Jurkat, Clone E6-1 (cell line): ENCODE measurements at regions not wholly inside any gene's neighbourhood (a gene's known extent, or its start where the extent isn't known, plus 50 kb on each side); places are given as distances from the start of the nearest gene placed in this dataset.

Source experiments
- DNase-seq: peaks from one replicate; pipeline ENCODE4 v3.0.0-alpha.2; 2011; ENCODE audit warnings: low read depth, low spot score
- H3K4me3 ChIP-seq: 2 replicates; pipeline ENCODE4 v1.5.1; 2011; ENCODE audit warnings: mild to moderate bottlenecking, low read length, control low read depth, moderate library complexity

- no peak overlapping the region for H3K4me3 ChIP-seq
- DNase-seq = no peak
Measured at GRCh38 chr12:108462686-108463085, 52.4 kb upstream of the FICD start.

GRCh38 chr12:108461058-108461660, 53.9 kb upstream of the FICD start:
- no peak for DNase-seq
- no peak overlapping the region for H3K4me3 ChIP-seq

- H3K4me3 ChIP-seq = no peak overlapping the region
- no peak for DNase-seq
Measured at GRCh38 chr12:108459149-108459548, 55.9 kb upstream of the FICD start.

- H3K4me3 ChIP-seq = no peak overlapping the region
- DNase-seq = no peak
Measured at GRCh38 chr12:108457734-108458361, 57.2 kb upstream of the FICD start.

GRCh38 chr12:108457006-108457733, 57.9 kb upstream of the FICD start:
- peak; percentile 52 for DNase-seq
- no peak overlapping the region for H3K4me3 ChIP-seq

- no peak overlapping the region for H3K4me3 ChIP-seq
- no peak for DNase-seq
Measured at GRCh38 chr12:108455706-108456105, 59.4 kb upstream of the FICD start.

- no peak for DNase-seq
- H3K4me3 ChIP-seq = no peak overlapping the region
Measured at GRCh38 chr12:108454539-108455139, 60.4 kb upstream of the FICD start.

- H3K4me3 ChIP-seq = no peak overlapping the region
- no peak for DNase-seq
Measured at GRCh38 chr12:108449478-108449877, 65.6 kb upstream of the FICD start.

GRCh38 chr12:108448246-108448645, 66.8 kb upstream of the FICD start:
- H3K4me3 ChIP-seq = no peak overlapping the region
- DNase-seq = no peak

- no peak overlapping the region for H3K4me3 ChIP-seq
- DNase-seq = no peak
Measured at GRCh38 chr12:108447168-108447832, 67.8 kb upstream of the FICD start.

- DNase-seq = no peak
- H3K4me3 ChIP-seq = no peak overlapping the region
Measured at GRCh38 chr12:108446766-108447165, 68.3 kb upstream of the FICD start.

GRCh38 chr12:108442910-108443309, 72.2 kb upstream of the FICD start:
- DNase-seq = no peak
- no peak overlapping the region for H3K4me3 ChIP-seq

GRCh38 chr12:108442067-108442466, 73.0 kb upstream of the FICD start:
- DNase-seq = no peak
- no peak overlapping the region for H3K4me3 ChIP-seq

- no peak for DNase-seq
- no peak overlapping the region for H3K4me3 ChIP-seq
Measured at GRCh38 chr12:108441549-108441948, 73.5 kb upstream of the FICD start.

- DNase-seq = no peak
- no peak overlapping the region for H3K4me3 ChIP-seq
Measured at GRCh38 chr12:108440736-108441135, 74.3 kb upstream of the FICD start.

GRCh38 chr12:108438667-108439066, 76.4 kb upstream of the FICD start:
- no peak for DNase-seq
- no peak overlapping the region for H3K4me3 ChIP-seq

- DNase-seq = no peak
- no peak overlapping the region for H3K4me3 ChIP-seq
Measured at GRCh38 chr12:108432423-108433121, 82.5 kb upstream of the FICD start.

GRCh38 chr12:108430926-108431325, 84.2 kb upstream of the FICD start:
- no peak for DNase-seq
- no peak overlapping the region for H3K4me3 ChIP-seq

GRCh38 chr12:108430245-108430644, 84.8 kb upstream of the FICD start:
- DNase-seq = peak; percentile 5
- H3K4me3 ChIP-seq = no peak overlapping the region
